Esophagus mucosa (tissue), 1 donor: ENCODE measurements at regions not wholly inside any gene's neighbourhood (a gene's known extent, or its start where the extent isn't known, plus 50 kb on each side); places are given as distances from the start of the nearest gene placed in this dataset.
A peak's percentile ranks its signal among the peaks of the same experiment; 100 is the strongest.
"Not testable (repeated sequence)": the region's sequence is repeated elsewhere in the genome, so short reads cannot be mapped to it uniquely, and the experiment has no call there.

Experiments used
- ATAC-seq: fragments of 200-7000 bp; cut with Tn5 transposase; one replicate; pipeline ENCODE4 v1.9.1; 2020
- donor health status: DM: yes; HTN: yes; CAD: no.

DNA sequence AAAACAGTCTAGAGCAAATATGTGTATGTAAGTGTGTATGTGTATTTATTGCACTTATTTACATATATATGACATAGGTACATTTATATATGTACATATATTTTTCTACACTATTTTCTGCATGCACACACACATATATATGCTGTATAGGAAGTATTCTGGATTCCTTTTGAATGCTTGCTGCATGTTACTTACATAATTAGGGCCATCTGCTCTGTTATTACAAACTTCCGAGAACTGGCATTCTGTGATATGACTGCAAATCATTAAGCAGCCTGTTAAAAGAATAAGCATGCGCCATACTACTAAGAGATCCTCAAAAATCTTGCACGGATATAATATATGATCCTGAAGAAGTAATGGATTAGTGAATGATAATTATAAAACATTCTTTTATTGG is 1157.6 kb upstream of the TENM3 start:
- ATAC-seq, result no peak

DNA sequence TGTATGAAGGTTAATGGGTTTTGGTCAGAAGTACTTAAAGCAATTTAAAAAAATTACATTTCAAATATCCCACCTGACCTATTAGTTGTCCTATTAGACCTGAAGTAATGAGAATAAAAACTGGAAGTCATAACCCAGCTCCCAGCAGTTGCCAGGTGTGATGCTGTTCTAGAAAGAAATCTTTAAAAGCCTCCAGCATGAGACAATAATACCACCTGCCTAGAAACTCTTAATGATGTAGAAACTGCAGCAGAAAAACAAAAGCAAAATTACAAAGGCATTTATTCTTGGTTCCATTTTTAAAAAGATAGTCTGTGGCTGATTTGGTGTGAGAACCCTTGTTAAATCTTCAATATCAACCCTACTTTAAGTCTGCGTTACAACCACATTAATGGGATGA is 1137.7 kb upstream of the TENM3 start:
- ATAC-seq, result no peak

GRCh38 chr4:181106398-181106797 is 1136.8 kb upstream of the TENM3 start:
- no peak for ATAC-seq

GRCh38 chr4:181108237-181108636 is 1135.0 kb upstream of the TENM3 start:
- no peak for ATAC-seq

GRCh38 chr4:181119186-181119585 is 1124.0 kb upstream of the TENM3 start:
- no peak for ATAC-seq

- no peak for ATAC-seq
These were observed 1121.5 kb upstream of the TENM3 start for GRCh38 chr4:181121733-181122132.

- no peak for ATAC-seq
These were observed 1116.0 kb upstream of the TENM3 start for GRCh38 chr4:181127171-181127570.

DNA sequence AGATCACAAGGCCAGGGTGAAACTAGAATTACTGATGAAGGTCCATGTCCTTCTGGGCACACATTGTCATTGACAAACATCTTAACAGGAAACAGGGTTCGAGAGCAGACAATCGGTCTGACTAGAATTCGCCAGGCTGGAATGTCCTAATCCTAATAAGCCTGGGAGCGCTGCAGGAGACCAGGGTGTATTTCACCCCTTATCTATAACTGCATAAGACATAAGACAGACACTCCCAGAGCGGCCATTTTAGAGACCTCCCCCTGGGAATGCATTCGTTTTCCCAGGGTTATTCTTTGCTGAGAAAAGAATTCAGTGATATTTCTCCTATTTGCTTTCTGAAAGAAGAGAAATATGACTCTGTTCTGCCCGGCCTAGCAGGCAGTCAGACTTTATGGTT is 1112.9 kb upstream of the TENM3 start:
- not testable (repeated sequence) for ATAC-seq

- ATAC-seq, result no peak
These were observed 1105.9 kb upstream of the TENM3 start for GRCh38 chr4:181137351-181137750.

DNA sequence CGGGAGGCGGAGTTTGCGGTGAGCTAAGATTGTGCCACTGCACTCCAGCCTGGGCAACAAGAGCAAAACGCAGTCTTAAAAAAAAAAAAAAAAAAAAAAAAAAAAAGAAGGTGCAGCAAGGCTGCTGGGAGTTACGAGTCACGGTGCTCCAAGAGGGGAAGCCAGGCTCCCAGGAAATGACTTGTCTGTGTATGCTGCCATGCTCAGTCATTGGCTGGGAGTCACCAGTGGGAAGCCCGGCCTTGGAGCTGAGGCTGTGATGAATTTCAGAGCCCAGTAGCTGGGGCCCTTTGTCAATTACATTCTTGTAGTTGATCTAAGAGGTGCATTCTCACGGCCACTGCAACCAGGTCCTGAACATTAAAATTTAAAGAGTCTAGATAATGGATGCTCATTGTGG is 1105.1 kb upstream of the TENM3 start:
- no peak for ATAC-seq

- ATAC-seq, result no peak
These were observed 1103.1 kb upstream of the TENM3 start for GRCh38 chr4:181140037-181140603.

- peak; percentile 59 for ATAC-seq
These were observed 1099.8 kb upstream of the TENM3 start for GRCh38 chr4:181143250-181143854.

DNA sequence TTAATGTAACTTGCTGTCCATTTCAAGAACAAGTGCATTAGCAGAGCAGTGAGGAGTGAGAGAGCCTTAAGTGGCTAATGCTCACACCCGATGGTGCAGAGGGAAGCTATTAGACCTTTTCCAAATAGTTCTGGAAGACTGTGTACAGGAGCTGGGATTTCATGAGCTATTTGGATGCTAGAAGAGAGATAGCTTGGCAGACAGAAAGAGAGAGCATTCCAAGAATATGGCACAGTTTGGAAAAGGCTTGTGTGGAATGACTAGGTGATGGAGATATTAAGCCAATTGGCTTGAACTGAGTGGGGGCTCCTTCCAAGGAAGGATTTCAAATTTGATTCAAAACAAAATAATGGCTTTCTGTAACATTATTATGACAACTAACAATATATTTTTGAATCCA is 1097.2 kb upstream of the TENM3 start:
- no peak for ATAC-seq

DNA sequence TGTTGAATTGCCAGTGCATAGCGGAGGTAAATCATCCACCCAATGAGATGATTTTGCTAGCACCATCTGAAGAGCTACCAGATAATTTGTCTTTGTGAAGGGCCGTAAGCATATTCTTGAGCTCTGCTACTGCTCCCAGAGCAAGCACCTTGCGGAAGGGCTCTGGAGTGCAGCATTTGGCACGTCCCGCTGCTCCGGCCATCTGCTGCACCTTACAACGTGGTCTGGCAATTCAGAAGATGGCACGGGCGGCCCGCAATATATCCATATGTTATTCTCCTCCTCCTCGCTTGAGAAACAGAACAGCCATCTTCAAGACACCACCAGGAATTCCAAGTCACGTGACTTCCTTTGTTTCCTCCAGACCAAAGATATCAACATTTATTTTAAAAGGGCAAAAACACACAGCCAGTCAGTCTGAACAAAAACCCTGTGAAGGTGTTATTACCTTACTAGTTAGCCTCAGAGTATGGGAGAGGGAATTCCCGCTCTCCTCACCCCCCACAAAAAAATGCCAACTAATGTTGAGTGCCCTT is 1095.7 kb upstream of the TENM3 start:
- no peak for ATAC-seq

DNA sequence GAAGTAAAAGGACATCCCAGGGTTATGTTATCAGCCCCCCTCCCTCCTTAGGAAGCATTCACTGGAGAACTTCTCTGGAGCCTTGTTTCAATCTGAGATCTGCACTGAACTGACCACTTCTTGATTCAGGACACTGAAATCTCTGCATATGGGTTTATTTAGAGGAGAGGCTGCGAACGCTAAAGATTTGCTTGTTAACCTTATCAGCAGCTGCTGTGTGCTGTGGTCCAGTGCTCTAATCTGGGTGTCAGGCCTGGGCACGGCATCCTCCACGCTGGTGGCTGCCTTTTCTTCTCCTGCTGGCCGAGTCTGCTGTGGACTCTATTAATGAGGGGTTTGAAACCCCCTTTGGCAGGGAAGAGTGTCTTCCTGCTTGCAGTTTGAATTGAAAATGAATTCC is 1094.7 kb upstream of the TENM3 start:
- ATAC-seq, result no peak

DNA sequence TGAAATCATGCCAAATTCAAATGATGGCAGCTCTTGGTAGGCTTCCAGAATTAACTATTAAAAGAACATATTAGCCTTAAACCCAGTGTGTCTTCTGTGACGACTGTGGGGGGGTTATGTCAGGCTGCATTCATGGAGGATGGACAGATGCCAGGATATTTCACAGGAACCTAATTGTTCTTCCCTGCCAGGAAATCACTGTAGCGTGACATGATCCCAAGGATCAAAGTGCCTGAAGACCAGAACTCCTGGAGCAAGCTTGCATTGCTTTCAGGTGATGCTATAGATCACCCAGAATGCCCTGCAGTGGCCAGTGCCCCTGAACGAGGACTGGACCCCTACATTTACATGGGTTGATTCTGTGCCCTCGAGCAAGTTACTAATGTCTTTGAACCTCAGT is 1093.0 kb upstream of the TENM3 start:
- no peak for ATAC-seq

- ATAC-seq, result no peak
These were observed 1091.3 kb upstream of the TENM3 start for GRCh38 chr4:181151856-181152255.

DNA sequence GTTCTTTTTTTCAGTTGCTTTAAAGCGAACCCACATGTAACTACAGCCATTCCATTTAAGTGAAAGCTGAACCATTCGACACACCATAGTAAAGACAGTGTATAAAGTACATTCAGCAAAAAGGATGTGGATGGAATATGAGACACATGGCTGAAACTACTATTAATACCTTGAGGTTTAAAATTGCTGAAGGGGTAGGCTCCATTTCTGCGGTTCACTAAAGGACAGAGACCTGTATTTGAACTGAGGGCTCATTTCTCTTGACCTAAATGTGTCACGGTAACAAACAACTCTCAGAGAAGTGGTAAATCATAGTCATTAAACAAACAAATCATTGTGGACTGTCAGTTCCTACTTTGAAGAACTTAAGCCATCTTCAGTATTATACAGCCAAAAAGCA is 1085.6 kb upstream of the TENM3 start:
- ATAC-seq, result no peak

- ATAC-seq, result no peak
These were observed 1084.2 kb upstream of the TENM3 start for GRCh38 chr4:181158971-181159370.

GRCh38 chr4:181161669-181162068 is 1081.5 kb upstream of the TENM3 start:
- no peak for ATAC-seq

- no peak for ATAC-seq
These were observed 1080.9 kb upstream of the TENM3 start for GRCh38 chr4:181162266-181162665.

DNA sequence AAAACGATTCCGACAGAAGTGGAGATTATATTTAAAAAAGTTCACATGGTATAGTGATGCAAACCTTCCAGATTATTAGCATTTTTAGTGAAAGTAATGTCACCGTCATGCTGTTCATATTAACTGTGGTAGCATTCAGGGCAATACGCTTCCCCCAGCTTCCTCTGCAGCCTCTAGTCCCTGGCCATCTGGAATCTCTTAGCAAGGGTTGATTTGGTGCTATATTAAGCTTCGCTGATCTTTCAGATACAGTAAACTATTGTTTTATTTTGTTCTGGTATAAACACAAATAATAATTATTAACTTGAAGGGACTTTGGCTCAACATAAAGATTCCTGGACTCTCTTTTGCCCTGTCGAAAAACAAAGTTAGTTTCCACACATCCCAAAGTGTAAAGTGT is 1080.5 kb upstream of the TENM3 start:
- ATAC-seq, result no peak

- ATAC-seq, result no peak
These were observed 1076.3 kb upstream of the TENM3 start for GRCh38 chr4:181166742-181167399.
